RWPE1 (cell line): ENCODE measurements at regions not wholly inside any gene's neighbourhood (a gene's known extent, or its start where the extent isn't known, plus 50 kb on each side); places are given as distances from the start of the nearest gene placed in this dataset.

Experiments used
- CTCF ChIA-PET: fragments of 350-600 bp; sonication (Branson Sonifier 250); formaldehyde crosslinking; extraction: SDS; loops from one replicate; lab custom pipeline; 2021; lab: Yijun Ruan, JAX
- POLR2A ChIA-PET: fragments of 400-600 bp; formaldehyde crosslinking; extraction: SDS; loops from one replicate; lab custom pipeline; 2020; ENCODE audit warnings: antibody characterized with exemption; ENCODE audit not compliant: low non-redundant PET; lab: Yijun Ruan, JAX
- DNase-seq: peaks from one replicate; pipeline ENCODE4 v3.0.0; 2012; ENCODE audit warnings: low spot score
- H3K27ac ChIP-seq: fragments of 450-650 bp; 2 replicates; pipeline ENCODE4 v1.5.1; 2017
- TF ChIP-seq, protein P1 (sequence below): fragments of 450-650 bp; conservative IDR thresholded peaks from 2 replicates; pipeline ENCODE4 v1.5.1; 2017; ENCODE audit warnings: low read depth, mild to moderate bottlenecking

DNA sequence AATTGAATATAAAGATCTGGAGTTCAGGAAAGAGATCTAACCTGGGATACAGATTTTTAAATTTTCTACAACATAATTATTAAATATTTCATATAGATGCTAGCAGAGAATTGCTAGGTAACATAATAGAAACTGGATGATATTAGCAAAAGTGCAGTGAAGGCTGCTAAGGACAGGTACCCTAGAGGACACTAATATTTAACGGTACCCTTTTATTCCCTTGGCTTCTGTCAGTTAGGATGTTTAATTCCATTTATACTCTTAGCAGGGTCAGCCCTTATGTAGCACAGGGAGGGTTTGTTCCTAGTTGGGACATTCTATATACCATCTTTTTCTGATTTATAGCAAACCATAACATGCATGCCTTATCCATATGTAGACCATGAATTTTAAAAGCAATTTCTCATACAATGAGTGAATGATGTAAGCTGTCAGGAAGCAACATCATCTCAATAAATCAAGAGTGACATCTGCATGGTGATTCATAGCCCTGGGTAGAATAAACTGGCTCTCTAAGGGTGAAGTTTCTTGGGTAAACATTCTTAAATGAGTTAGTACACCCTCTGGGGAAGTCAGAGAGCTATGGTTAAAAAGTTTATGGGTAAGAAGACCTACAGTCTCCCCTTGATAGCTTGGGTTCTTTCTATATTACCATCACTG is 404.4 kb upstream of the MGAT4C start:
- ChIA-PET CTCF (interaction anchor here (0.6 kb wide), 1 partner anchor 703 kb away, joined by 5 read pairs; no protein-coding TSS in a partner anchor), POLR2A (no interaction called here)
- no peak overlapping the region for H3K27ac ChIP-seq
- DNase-seq: peak; percentile 89
- TF ChIP-seq, protein P1, sequence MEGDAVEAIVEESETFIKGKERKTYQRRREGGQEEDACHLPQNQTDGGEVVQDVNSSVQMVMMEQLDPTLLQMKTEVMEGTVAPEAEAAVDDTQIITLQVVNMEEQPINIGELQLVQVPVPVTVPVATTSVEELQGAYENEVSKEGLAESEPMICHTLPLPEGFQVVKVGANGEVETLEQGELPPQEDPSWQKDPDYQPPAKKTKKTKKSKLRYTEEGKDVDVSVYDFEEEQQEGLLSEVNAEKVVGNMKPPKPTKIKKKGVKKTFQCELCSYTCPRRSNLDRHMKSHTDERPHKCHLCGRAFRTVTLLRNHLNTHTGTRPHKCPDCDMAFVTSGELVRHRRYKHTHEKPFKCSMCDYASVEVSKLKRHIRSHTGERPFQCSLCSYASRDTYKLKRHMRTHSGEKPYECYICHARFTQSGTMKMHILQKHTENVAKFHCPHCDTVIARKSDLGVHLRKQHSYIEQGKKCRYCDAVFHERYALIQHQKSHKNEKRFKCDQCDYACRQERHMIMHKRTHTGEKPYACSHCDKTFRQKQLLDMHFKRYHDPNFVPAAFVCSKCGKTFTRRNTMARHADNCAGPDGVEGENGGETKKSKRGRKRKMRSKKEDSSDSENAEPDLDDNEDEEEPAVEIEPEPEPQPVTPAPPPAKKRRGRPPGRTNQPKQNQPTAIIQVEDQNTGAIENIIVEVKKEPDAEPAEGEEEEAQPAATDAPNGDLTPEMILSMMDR: no peak

DNA sequence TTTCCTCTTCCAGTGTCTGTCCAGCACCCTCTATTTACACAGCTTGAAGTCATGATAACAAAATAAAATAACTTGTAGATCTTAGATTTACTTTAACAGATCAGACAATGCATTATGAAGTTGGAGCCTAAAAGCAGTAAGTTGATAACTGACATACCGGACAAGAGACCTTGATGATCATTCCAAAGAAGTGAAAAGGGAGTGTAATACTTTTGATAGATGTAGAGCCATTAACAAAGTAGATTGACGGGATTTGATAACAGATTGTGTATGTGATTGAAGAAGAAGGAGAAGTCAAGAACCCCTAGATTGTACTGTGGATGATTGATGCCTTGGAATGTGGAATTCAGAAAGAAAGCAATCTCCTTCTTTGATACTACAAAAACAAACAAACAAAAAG is 403.8 kb upstream of the MGAT4C start:
- no peak overlapping the region for H3K27ac ChIP-seq
- DNase-seq: no peak
- ChIA-PET POLR2A (no interaction called here), CTCF (interaction anchor here (0.5 to 0.6 kb wide), 2 partner anchors 8 to 1055 kb away, joined by 3 read pairs; no protein-coding TSS in a partner anchor)
- TF ChIP-seq, protein P1: no peak

DNA sequence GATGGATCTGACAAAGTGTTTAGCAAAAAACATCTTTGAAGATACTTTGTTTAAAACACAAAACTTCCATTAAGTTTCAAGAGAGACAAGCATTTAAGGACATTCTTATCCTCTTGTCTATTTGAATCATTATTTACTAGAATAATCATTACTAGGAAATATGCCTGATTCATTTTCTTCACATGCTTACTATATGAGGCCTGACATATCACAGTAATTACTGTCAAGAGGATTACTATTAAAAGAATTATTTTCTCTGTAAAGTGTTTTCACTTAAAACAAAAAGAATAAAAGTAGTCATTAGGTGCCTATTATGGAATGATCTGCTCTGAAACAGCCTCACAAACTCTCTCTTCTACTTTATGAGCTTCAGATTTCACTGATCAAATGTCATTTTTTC is 402.1 kb upstream of the MGAT4C start:
- no peak overlapping the region for H3K27ac ChIP-seq
- TF ChIP-seq, protein P1: no peak
- no peak for DNase-seq
- CTCF ChIA-PET: no interaction called here
- POLR2A ChIA-PET: no interaction called here

DNA sequence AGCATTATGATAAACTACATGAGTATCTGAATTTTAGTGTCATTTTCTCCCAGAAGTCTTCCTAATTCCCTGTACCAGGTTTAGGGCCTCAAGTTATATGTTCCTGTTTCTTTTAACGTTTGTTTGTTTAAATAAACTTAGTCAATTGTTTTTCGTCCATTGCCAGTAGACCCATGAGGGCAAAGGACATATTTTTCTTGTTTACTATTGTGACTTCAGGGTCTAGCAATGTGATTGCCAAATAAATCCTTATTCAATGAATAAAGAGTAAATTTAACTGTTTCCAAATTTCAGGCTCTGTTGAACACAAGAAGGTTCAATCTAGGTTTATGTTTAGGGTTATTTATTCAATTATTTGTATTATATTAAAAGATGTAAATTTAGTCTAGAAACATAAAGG is 391.6 kb upstream of the MGAT4C start:
- TF ChIP-seq, protein P1: no peak
- no peak overlapping the region for H3K27ac ChIP-seq
- ChIA-PET CTCF (no interaction called here), POLR2A (no interaction called here)
- DNase-seq: no peak

DNA sequence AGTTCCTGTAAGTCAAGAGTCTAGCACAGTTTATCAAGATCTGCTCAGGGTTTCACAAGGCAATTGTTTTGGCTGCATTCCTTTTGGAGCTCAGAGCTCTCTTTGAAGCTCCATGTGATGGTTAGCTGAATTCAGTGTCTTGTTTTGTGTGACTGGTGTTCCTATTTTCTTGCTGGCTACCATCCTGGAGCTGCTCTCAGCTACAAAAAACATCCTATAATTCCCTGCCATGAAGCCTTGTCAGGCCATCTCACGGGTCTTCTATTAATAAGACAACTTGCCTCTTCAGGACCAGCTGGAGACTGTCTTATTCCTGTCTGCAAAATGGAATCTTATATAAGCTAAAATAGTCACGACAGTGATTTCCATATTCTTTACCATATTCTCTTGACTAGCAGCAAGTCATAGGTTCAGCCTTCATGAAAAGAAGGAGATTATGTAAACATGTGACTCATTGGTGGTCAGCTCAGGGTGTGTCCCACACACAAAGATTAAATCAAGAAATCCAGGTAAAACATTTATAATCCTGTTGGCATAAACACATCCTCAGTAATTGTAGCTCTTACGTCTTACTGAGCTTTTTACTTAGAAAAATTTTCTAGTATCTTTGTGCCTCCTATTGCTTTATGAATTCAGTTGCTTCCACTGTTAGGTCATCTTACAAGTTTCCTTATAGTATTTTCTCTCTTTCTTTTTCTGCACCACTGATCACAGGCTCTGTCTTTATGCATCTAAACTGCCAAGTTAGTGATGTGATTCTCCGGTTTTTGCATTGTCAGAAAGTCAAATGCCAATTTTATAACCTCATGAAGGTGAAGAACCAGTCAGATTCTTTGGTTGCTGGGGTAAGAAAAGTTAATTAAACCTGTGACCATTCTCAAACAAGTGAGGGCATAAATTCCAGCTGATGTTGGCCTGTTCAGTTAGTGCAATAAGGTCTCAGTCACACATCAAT is 378.5 kb upstream of the MGAT4C start:
- TF ChIP-seq, protein P1: no peak
- ChIA-PET POLR2A (interaction anchor here (0.7 kb wide), 1 partner anchor 1401 kb away, joined by 3 read pairs; a partner anchor contains a TSS), CTCF (interaction anchor here (0.6 to 0.8 kb wide), 2 partner anchors 416 to 576 kb away, joined by 3 to 4 read pairs; no protein-coding TSS in a partner anchor)
- DNase-seq: peak; percentile 15
- H3K27ac ChIP-seq: no peak overlapping the region

DNA sequence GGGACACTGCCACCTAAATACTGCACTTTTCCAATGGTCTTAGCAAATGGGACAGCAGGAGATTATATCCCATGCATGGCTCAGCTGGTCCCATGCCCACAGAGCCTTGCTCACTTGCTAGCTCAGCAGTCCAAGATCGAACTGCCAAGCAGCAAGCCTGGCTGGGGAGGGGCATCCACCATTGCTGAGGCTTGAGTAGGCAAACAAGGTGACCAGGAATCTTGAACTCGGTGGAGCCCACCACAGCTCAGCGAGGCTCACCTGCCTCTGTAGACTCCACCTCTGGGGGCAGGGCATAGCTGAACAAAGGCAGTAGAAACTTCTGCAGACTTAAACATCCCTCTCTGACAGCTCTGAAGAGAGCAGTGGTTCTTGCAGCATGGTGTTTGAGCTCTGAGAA is 370.8 kb upstream of the MGAT4C start:
- POLR2A ChIA-PET: no interaction called here
- DNase-seq: no peak
- H3K27ac ChIP-seq: no peak overlapping the region
- TF ChIP-seq, protein P1: no peak
- CTCF ChIA-PET: no interaction called here
